ENCODE measurements at regions not wholly inside any gene's neighbourhood (a gene's known extent, or its start where the extent isn't known, plus 50 kb on each side); places are given as distances from the start of the nearest gene placed in this dataset.
A peak's percentile ranks its signal among the peaks of the same experiment; 100 is the strongest.

DNA sequence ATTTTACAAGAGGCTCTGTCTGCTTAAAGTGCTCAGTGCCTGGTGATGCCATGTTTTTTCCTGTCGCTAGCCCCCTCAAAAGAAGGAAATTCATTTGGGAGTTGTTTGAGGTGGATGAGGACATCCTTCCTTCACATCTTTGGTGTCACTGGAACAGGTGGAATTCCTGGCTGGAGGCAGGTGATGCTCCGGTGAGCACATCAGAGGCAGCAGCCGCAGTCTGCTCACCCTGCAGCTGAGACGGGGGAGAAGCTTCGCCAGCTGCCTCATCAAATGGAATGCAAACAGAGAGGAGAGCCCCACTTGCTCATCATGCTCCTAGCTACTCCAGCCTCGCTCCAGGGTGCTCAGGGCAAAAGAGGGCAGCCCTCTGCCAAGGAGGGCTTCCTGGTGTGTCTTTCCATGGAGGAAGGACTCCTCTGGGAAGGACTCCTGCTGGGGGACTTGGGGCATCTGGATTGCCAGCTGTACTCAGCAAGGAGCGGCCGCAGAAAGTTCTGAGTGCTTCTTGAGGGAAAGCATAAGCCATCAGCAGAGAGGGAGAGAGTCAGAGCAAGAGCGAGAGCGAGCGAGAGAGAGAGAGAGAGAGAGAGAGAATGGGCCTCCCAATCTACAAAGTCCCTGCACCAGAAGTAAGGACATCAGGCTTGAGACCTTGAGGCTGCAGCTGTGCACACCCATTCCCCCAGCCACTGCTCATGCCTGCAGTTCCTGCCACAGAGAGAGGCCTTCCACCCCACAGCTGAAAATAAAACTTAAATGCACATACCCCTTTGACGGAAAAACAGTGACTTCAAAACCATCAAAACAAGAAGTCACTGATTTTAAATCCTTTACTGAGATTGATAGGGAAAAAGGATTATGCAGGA is 74.3 kb upstream of the UBL3 start:
- Histone ChIP-seq H3K4me1 (ENCODE audit: control insufficient read depth in 4 of 4, insufficient read depth in 4 of 4, low read length in 3 of 4) (peaks cover 14 to 53% (median 26%) of the 10 kb centered on the region in 4 donors), H3K27ac (ENCODE audit: low read depth in 1 of 2, low read length in 2 of 2) (peak overlapping the region; percentile 81 to 97), H3K4me3 (ENCODE audit: low read depth in 1 of 3, low read length in 3 of 3) (no peak overlapping the region), H3K27me3 (ENCODE audit: control insufficient read depth in 4 of 4, insufficient read depth in 4 of 4, low read length in 3 of 4) (no peaks in the 10 kb centered on the region), H3K36me3 (ENCODE audit: control insufficient read depth in 4 of 4, insufficient read depth in 3 of 4, low read depth in 1 of 4, low read length in 3 of 4) (no peaks in the 10 kb centered on the region), H3K9me3 (ENCODE audit: control insufficient read depth in 4 of 4, low read length in 3 of 4) (no peaks in the 10 kb centered on the region), H3K9ac (ENCODE audit: low read depth in 1 of 2, low read length in 2 of 2) (peak overlapping the region in 1 of 2 donors; percentile 23)
- WGBS, result 89% methylated on average over 12 of the region's 12 CpGs
- no peak for DNase-seq (ENCODE audit: low spot score)
- no peak for TF ChIP-seq NR2F2 (IDR thresholded peaks at IDR 0.05)
- TF ChIP-seq MAX (IDR thresholded peaks at IDR 0.05), result no peak
- TF ChIP-seq, protein P1, sequence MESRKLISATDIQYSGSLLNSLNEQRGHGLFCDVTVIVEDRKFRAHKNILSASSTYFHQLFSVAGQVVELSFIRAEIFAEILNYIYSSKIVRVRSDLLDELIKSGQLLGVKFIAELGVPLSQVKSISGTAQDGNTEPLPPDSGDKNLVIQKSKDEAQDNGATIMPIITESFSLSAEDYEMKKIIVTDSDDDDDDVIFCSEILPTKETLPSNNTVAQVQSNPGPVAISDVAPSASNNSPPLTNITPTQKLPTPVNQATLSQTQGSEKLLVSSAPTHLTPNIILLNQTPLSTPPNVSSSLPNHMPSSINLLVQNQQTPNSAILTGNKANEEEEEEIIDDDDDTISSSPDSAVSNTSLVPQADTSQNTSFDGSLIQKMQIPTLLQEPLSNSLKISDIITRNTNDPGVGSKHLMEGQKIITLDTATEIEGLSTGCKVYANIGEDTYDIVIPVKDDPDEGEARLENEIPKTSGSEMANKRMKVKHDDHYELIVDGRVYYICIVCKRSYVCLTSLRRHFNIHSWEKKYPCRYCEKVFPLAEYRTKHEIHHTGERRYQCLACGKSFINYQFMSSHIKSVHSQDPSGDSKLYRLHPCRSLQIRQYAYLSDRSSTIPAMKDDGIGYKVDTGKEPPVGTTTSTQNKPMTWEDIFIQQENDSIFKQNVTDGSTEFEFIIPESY (IDR thresholded peaks at IDR 0.05), result no peak
- TF ChIP-seq ATF3 (IDR thresholded peaks at IDR 0.05), result no peak
- TF ChIP-seq, protein P2, sequence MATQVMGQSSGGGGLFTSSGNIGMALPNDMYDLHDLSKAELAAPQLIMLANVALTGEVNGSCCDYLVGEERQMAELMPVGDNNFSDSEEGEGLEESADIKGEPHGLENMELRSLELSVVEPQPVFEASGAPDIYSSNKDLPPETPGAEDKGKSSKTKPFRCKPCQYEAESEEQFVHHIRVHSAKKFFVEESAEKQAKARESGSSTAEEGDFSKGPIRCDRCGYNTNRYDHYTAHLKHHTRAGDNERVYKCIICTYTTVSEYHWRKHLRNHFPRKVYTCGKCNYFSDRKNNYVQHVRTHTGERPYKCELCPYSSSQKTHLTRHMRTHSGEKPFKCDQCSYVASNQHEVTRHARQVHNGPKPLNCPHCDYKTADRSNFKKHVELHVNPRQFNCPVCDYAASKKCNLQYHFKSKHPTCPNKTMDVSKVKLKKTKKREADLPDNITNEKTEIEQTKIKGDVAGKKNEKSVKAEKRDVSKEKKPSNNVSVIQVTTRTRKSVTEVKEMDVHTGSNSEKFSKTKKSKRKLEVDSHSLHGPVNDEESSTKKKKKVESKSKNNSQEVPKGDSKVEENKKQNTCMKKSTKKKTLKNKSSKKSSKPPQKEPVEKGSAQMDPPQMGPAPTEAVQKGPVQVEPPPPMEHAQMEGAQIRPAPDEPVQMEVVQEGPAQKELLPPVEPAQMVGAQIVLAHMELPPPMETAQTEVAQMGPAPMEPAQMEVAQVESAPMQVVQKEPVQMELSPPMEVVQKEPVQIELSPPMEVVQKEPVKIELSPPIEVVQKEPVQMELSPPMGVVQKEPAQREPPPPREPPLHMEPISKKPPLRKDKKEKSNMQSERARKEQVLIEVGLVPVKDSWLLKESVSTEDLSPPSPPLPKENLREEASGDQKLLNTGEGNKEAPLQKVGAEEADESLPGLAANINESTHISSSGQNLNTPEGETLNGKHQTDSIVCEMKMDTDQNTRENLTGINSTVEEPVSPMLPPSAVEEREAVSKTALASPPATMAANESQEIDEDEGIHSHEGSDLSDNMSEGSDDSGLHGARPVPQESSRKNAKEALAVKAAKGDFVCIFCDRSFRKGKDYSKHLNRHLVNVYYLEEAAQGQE (IDR thresholded peaks at IDR 0.05), result no peak
- TF ChIP-seq GABPA (IDR thresholded peaks at IDR 0.05 in 1 of 2, conservative IDR thresholded peaks at IDR 0.05 in 1 of 2), result no peak
- TF ChIP-seq TAF1 (conservative IDR thresholded peaks at IDR 0.05), result no peak
- TF ChIP-seq FOXA2 (IDR thresholded peaks at IDR 0.05), result no peak
- no peak for TF ChIP-seq YY1 (IDR thresholded peaks at IDR 0.05)
- no peak for TF ChIP-seq RAD21 (IDR thresholded peaks at IDR 0.05)
- TF ChIP-seq SP1 (IDR thresholded peaks at IDR 0.05), result no peak
- no peak for TF ChIP-seq JUND (IDR thresholded peaks at IDR 0.05)
- no peak for TF ChIP-seq HNF4G (IDR thresholded peaks at IDR 0.05)
- TF ChIP-seq RXRA (IDR thresholded peaks at IDR 0.05), result no peak
- no peak for TF ChIP-seq FOXA1 (IDR thresholded peaks at IDR 0.05)

Measured in liver (tissue), 7 donors.